ENCODE measurements at regions not wholly inside any gene's neighbourhood (a gene's known extent, or its start where the extent isn't known, plus 50 kb on each side); places are given as distances from the start of the nearest gene placed in this dataset.

DNA sequence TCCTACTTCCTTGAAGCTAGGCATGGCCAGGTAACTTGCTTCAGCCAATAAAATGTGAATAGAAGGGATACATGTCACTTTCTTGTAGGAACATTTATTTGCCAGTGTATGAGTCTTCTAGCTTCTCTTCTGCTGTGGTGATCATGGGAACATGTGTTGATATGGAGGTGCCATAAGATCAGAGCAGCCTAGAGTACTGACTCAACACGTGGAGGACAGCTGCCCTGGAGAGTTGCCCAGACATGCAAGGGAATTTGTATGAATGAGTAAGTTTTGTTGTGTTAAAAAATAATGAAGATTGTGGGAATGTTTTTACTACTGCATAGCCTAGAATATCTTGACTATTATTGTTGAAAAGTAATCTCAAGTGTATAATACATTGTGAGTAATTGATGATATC, 502.3 kb downstream of the NUF2 start:
- no peak for DNase-seq

DNA sequence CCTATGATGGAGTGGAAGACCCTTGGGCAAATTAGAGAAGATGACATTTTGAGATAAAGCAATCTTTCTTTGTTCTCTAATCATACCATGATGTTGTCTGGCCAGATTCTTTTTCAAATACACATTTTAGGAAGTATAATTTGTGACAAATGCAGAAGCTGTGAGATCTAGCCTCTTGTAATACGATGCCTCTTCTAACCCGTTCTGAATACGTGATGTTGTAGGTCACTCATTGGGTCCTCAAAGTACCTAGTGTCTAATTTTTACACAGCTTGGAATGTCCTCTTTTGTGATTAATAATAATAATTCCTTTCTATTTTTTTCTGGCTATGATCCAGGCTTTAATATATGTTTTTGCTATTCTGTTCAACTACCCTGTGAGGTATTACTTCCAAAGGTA, 502.7 kb downstream of the NUF2 start:
- no peak for DNase-seq

DNA sequence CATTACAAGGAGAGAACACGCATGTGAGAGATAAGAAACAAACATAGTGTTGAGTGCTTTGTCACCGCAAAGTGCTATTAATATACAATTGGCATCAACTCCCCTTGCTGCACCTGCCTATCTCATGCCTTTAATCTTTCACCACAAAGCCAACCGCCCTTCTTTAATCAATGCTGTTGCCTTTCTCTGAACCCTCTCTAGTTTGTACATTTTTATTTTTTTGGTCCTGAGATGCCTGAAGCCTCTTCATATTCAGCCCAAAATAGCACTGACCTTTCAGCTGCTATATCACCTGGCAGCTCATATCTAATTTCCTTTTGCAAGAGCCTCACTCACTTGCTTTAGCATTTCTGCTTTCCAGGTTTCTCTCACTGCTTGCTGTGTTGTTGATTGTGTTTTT, 504.7 kb downstream of the NUF2 start:
- DNase-seq, result no peak

- DNase-seq, result no peak
These were observed 513.0 kb downstream of the NUF2 start for GRCh38 chr1:163834778-163835177.

DNA sequence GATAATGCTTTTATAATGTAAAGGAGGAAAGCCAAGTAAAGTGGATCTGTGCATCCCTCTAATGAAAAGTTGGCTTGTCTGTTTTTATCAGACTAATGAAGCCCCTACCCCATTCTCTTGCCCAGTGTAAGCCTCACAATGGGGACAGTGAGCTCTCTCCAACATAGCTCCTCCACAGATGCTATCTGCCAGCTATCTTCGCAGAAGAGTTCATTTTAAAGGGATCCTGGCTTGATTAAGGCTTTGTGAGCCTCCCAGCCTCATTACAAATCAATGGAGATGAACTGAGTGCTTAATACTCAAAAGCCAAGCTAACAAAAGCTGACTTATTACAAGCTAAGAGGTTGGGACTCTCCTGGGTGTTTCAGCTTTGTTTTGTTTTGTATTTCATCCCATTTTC, 514.7 kb downstream of the NUF2 start:
- no peak for DNase-seq

- DNase-seq, result no peak
These were observed 515.5 kb downstream of the NUF2 start for GRCh38 chr1:163837206-163837605.

DNA sequence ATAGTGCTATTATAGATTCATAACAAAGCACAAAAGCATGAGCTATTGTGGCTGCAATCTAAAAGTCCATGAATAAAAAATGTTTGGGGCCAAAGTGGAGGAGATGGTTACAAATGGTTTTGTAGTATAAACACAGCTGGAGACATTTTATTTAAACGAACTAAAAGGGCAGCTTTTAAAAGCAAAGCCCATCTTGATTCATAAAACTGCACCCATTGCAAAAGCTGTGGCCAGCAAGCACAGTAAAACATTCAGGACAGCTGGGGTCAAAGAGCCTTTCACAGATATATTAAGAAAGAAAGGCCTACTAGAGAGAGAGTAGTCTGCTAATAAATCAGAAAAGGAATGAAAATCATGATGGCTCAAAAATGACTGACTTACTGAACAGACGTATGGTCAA, 520.8 kb downstream of the NUF2 start:
- no peak for DNase-seq

- no peak for DNase-seq
These were observed 522.7 kb downstream of the NUF2 start for GRCh38 chr1:163844459-163844858.

GRCh38 chr1:163845279-163845678, 523.5 kb downstream of the NUF2 start:
- no peak for DNase-seq

DNA sequence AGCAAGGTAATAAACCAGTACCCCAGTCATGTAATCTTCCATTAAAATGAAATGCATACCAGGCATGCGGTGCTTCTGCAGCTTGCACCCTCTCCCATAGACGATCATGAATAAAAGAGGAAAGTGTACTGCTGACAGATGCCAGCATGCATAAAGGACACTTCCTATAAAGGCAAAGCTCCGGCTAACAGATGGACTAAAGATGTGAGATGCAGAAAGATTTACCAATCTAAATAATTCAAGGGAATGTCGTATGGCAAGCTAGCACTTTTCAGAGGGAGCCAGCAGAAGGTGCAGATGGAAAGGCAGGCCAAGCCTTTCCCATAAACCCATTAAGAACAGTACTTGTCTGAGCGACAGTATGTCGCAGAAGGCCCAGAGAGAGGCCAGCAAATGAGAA, 542.0 kb downstream of the NUF2 start:
- DNase-seq, result no peak

DNA sequence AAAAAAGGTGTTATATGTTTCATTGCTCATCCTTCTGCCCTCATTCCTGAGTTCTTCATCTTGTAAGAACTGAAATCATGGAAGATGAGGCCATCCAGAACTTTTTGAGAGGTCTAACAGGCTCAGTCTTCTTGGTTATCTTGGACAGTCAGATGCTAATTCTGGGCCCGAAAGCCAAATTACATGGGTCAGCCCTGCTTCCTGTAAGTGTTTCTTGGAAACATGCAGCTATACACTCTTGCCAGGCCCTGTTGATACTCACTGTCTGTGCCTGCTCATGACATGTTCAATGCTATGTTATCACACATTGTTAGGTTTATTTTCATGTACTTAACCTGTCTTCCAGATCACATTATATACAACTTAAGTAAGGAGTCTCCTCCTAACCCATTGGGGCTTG, 542.5 kb downstream of the NUF2 start:
- DNase-seq, result no peak

- DNase-seq, result no peak
These were observed 544.8 kb downstream of the NUF2 start for GRCh38 chr1:163866564-163866963.

DNA sequence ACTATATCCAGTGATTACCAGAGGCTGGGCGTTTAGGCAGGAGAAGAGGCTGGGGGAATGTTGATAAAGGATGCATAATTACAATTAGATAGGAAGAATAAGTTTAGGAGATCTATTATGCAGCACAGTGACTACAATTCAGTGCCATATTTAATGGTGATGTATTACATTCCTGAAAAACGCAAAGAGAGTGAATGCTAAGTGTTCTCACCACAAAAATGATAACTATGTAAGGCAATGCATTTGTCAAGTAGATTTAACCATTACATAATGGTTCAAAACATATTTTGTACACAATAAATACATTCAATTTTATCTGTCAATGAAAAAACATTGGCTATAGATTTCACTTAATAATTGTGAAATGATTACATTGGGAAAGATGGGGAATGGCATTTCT, 548.9 kb downstream of the NUF2 start:
- no peak for DNase-seq

DNA sequence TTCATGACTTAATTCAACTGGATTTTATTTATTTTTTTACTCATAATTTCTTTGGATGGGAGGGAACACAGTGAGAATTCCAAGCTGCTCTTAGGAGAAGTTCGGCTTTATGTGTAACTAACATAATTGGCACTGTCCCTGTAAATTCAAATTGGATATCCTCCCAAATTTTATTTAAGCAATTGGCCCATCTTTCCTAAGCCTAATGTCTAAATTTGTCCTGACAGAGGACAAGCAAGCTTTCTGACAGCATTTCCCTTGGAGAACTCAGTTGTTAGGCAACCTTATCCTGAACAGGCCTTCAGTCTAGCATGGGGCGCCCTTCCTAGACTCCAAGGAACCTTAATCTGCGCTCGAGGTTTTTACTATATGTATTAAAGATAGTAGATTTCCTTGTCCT, 550.3 kb downstream of the NUF2 start:
- no peak for DNase-seq

DNA sequence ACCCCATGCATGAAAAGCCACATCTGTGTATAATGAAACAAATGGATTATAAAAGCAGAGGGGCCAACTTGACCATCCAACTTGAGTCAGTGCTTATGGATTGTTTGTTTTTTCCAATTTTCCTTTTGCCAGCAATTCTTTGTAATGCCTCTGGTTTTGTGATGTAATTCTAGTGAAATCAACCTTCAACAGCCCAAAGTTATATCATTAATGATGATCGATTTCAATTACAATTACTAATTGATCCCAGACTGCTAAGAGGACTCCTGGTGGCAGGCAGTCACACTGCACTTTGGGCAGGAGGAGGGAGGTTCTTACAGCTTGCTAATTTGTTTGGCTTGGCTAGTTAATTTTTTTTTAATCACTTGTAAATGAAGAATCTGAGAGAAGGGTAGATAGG, 552.3 kb downstream of the NUF2 start:
- no peak for DNase-seq

GRCh38 chr1:163875200-163875926, 553.6 kb downstream of the NUF2 start:
- DNase-seq, result no peak

DNA sequence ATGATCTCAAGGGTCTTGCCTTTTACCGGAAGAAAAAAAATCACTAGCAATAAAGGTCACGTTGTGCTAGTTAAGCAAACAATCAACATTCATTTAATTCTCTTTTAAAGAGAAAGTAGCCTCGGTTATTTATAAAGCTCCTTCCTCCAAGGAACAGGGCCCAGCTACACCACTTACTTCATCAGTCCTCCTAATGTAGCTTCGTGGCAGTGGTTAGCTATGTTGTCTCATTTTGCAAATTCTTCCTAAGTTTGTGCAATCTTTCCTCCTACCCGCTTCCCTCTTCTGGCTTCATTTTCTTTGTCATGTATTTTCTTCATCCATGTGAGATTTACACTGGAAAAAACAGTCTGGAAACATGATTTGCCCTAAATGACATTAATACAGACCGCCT, 554.2 kb downstream of the NUF2 start:
- no peak for DNase-seq

GRCh38 chr1:163876546-163876945, 554.8 kb downstream of the NUF2 start:
- no peak for DNase-seq

- no peak for DNase-seq
These were observed 555.3 kb downstream of the NUF2 start for GRCh38 chr1:163877016-163877415.

- no peak for DNase-seq
These were observed 563.8 kb downstream of the NUF2 start for GRCh38 chr1:163885510-163885909.

DNA sequence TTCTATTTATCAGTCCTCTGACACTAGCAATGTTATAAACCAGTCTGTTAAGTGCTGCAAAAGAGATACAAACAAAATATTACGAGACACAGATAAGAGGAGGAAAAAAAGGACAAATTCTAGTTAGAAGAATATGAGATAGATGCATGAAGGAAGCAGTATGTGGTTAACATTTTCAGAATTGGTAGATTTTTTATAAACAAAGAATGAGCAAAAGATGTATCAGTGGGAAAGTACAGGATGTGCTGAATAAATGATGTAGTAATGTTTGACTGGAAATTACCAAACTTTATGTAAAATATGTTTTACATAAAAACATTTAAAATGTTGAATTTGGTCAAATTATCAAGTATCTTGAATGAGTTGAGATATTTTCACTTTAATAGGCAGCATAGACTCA, 574.2 kb downstream of the NUF2 start:
- DNase-seq, result no peak

DNA sequence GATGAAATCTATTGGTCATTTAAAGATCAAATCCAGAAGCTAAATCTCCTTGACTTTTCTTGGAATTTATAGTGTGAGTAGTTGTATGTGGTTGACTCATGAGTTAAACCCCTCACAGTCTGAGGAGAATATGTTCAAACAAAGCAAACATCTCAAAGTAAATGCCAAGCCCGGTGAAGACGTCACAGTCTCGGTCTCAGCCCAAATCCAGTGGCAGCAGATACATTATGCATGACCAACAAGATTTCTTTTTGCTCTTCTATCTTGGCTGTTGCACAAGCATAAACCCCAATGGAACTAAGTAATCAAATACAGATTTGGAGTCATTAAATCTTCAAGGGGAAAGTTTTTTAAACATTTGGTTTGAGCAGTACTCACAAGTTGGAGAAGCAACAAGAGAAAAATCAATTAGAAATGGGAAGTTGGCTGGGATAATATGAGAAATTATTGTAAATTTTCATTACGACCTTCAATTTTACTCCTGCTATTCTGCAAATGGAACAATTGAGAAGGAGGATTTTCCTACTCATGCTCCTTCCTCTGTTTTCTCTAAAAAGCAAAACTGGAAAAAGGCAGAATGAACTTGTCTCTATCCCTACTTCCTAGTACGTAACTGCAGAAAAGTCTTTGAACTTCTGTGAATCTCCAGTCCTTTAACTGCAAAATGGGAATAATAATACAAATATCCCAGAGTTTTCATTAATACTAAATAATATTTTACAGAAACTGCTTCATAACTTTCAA, 575.8 kb downstream of the NUF2 start:
- no peak for DNase-seq

GRCh38 chr1:163906283-163906682, 584.5 kb downstream of the NUF2 start:
- no peak for DNase-seq

DNA sequence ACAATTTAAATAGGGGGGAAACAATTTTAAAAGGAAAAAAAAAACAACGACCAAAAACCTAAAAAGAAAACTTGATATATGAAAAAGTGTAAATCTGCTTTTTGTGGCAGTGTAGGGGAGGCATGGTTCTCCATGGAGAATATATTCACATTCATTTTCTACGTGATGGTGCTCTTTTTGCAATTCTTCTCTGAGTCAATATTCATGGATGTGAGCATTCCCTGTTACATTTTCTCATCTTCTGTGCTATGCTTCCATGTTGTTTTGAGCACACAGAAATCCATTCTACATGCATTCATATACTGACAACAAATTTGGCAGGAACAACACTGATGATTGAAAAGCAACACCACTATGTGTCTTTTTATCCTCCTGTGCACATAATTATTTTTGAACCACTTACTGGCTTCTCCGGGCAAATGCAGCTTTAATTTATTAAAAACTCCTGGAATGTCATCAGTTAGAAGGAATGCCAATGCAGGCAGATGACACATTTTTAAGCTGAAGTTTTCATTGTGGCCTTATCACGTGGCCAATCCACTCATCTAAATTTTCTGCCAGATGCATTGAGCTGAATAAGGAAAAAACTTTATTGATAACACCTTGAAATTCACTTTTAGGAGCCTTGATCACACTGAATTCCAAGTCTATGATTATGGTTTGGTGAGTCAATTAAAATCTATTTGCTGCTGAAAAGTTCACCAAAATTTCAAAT, 590.6 kb downstream of the NUF2 start:
- no peak for DNase-seq

Data from hematopoietic multipotent progenitor cell treated with erythropoietin and hydrocortisone succinate and interleukin-3 and kit ligand, for 8 days (in vitro differentiated cells).